MM.1S (cell line): ENCODE measurements at regions not wholly inside any gene's neighbourhood (a gene's known extent, or its start where the extent isn't known, plus 50 kb on each side); places are given as distances from the start of the nearest gene placed in this dataset.

ENCODE experiments used
- DNase-seq: peaks from one replicate; pipeline ENCODE4 v3.0.0-alpha.2; 2015
- H2AFZ ChIP-seq: fragments of 300-600 bp; sonication (generic); 2 replicates; pipeline ENCODE4 v1.6.0; 2016; ENCODE audit warnings: antibody characterized with exemption, low read length
- H3F3A ChIP-seq: fragments of 300-600 bp; sonication (generic); 2 replicates; pipeline ENCODE4 v1.6.1; 2016; ENCODE audit warnings: mild to moderate bottlenecking, antibody characterized with exemption, low read length, moderate library complexity, mixed read lengths; ENCODE audit not compliant: insufficient read depth
- H3K27ac ChIP-seq: fragments of 300-600 bp; sonication (generic); 2 replicates; pipeline ENCODE4 v1.5.1; 2016; ENCODE audit warnings: mild to moderate bottlenecking, low read length
- H3K27me3 ChIP-seq: fragments of 300-600 bp; sonication (generic); replicated peaks from 2 replicates; pipeline ENCODE4 v1.6.0; 2016; ENCODE audit warnings: low read length; ENCODE audit not compliant: insufficient read depth
- H3K36me3 ChIP-seq: fragments of 300-600 bp; sonication (generic); replicated peaks from 2 replicates; pipeline ENCODE4 v1.6.1; 2016; ENCODE audit warnings: mild to moderate bottlenecking, low read length, mixed read lengths; ENCODE audit not compliant: insufficient read depth
- H3K4me1 ChIP-seq: fragments of 300-600 bp; sonication (generic); 2 replicates; pipeline ENCODE4 v1.6.1; 2016; ENCODE audit warnings: low read length, mixed read lengths
- H3K4me2 ChIP-seq: fragments of 300-600 bp; sonication (generic); 2 replicates; pipeline ENCODE4 v1.6.0; 2016; ENCODE audit warnings: low read depth, low read length
- H3K4me3 ChIP-seq: fragments of 300-600 bp; sonication (generic); 2 replicates; pipeline ENCODE4 v1.5.1; 2016; ENCODE audit warnings: low read length, mixed read lengths
- H3K79me2 ChIP-seq: fragments of 300-600 bp; sonication (generic); 2 replicates; pipeline ENCODE4 v1.6.1; 2016; ENCODE audit warnings: mixed run types, low read length, mixed read lengths
- H3K9ac ChIP-seq: fragments of 300-600 bp; sonication (generic); 2 replicates; pipeline ENCODE4 v1.6.1; 2016; ENCODE audit warnings: low read length, mixed read lengths
- H3K9me2 ChIP-seq: fragments of 300-600 bp; sonication (generic); replicated peaks from 2 replicates; pipeline ENCODE4 v1.6.1; 2016; ENCODE audit warnings: mild to moderate bottlenecking, low read length, mixed read lengths; ENCODE audit not compliant: insufficient read depth
- H3K9me3 ChIP-seq: fragments of 300-600 bp; sonication (generic); replicated peaks from 2 replicates; pipeline ENCODE4 v1.6.1; 2016; ENCODE audit warnings: mild to moderate bottlenecking, low read length, mixed read lengths; ENCODE audit not compliant: insufficient read depth
- H4K20me1 ChIP-seq: fragments of 300-600 bp; sonication (generic); 2 replicates; pipeline ENCODE4 v1.6.1; 2016; ENCODE audit warnings: mild to moderate bottlenecking, low read length, moderate library complexity, mixed read lengths; ENCODE audit not compliant: insufficient read depth
- EZH2 ChIP-seq: fragments of 300-600 bp; sonication (generic); optimal IDR thresholded peaks from 2 replicates; pipeline ENCODE3; 2017; ENCODE audit warnings: low read depth, mild to moderate bottlenecking, antibody characterized with exemption, low read length, mixed read lengths
- EZH2phosphoT487 ChIP-seq: fragments of 300-600 bp; sonication (generic); IDR thresholded peaks from 2 replicates; pipeline ENCODE4 v1.6.1; 2018; ENCODE audit warnings: antibody characterized with exemption, low read length
- TF ChIP-seq, protein P1 (sequence below): fragments of 300-600 bp; sonication (generic); IDR thresholded peaks from 2 replicates; pipeline ENCODE4 v1.5.1; 2016; ENCODE audit warnings: antibody characterized with exemption, low read length, mixed read lengths

DNA sequence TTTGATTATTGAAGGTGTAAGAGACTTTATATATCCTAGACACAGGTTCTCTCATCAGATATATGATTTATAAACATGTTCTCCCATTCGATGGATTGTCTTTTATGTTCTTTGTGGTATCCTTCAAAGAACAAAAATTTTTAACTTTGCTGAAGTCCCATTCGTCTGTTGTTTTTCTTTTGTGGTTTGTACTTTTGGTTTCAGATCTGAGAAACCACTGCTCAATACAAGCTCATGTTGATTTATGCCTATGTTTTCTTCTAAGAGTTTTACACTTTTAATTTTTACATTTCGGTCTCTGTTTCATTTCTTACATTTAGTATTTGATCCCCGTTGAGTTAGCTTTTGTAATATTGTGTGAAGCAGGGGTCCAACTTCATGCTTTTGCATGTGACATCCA is 103.3 kb upstream of the SPRED1 start:
- Histone ChIP-seq H3K4me1 (peaks cover 19% of the 10 kb centered on the region), H4K20me1 (no peaks in the 10 kb centered on the region), H3K79me2 (no peaks in the 10 kb centered on the region), H3K9me2 (no peaks in the 10 kb centered on the region), H3K36me3 (no peaks in the 10 kb centered on the region), H3K9ac (no peak overlapping the region), H3K4me3 (0 out of 2 replicates have a peak overlapping the region, but pooled peaks have one; percentile 15), H3F3A (peaks cover 3% of the 10 kb centered on the region; the same call in 1 of the 2 replicates), H2AFZ (no peak overlapping the region), H3K27me3 (no peaks in the 10 kb centered on the region), H3K4me2 (peak overlapping the region; percentile 53), H3K9me3 (no peaks in the 10 kb centered on the region), H3K27ac (peak overlapping the region; percentile 19; the same call in 1 of the 2 replicates)
- DNase-seq: peak; percentile 71
- TF ChIP-seq, protein P1, sequence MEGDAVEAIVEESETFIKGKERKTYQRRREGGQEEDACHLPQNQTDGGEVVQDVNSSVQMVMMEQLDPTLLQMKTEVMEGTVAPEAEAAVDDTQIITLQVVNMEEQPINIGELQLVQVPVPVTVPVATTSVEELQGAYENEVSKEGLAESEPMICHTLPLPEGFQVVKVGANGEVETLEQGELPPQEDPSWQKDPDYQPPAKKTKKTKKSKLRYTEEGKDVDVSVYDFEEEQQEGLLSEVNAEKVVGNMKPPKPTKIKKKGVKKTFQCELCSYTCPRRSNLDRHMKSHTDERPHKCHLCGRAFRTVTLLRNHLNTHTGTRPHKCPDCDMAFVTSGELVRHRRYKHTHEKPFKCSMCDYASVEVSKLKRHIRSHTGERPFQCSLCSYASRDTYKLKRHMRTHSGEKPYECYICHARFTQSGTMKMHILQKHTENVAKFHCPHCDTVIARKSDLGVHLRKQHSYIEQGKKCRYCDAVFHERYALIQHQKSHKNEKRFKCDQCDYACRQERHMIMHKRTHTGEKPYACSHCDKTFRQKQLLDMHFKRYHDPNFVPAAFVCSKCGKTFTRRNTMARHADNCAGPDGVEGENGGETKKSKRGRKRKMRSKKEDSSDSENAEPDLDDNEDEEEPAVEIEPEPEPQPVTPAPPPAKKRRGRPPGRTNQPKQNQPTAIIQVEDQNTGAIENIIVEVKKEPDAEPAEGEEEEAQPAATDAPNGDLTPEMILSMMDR: no peak
- TF ChIP-seq EZH2: no peak
- TF ChIP-seq EZH2phosphoT487: no peak

DNA sequence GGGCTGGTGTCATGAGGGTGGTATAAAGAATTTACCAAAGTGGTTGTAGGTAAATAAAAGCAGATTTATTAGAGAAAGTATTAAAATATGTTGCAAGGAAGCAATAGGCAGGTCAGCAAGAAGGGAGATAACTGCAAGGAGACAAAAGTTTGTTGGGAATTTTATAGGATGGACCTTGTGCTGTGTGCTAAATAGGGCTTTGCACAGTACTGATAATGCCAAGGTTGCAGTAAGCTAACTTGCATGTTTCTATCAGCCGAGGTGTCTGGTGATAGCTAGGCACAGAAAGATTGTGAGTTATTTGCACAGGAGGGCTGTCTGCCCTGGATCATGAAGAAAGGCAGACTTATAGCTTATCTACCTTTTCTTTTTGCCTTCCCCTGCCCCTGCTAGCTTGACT is 102.5 kb upstream of the SPRED1 start:
- no peak overlapping the region for H3K27ac ChIP-seq
- no peaks in the 10 kb centered on the region for H3K27me3 ChIP-seq
- H3K9me3 ChIP-seq: no peaks in the 10 kb centered on the region
- no peak overlapping the region for H3K4me2 ChIP-seq
- no peaks in the 10 kb centered on the region for H3K9me2 ChIP-seq
- no peaks in the 10 kb centered on the region for H3K36me3 ChIP-seq
- no peak overlapping the region for H2AFZ ChIP-seq
- H3K79me2 ChIP-seq: no peaks in the 10 kb centered on the region
- TF ChIP-seq, protein P1: no peak
- no peak for TF ChIP-seq EZH2
- no peak for TF ChIP-seq EZH2phosphoT487
- H4K20me1 ChIP-seq: no peaks in the 10 kb centered on the region
- no peak overlapping the region for H3K9ac ChIP-seq
- peaks cover 19% of the 10 kb centered on the region for H3K4me1 ChIP-seq
- peaks cover 3% of the 10 kb centered on the region; the same call in 1 of the 2 replicates for H3F3A ChIP-seq
- DNase-seq: no peak
- H3K4me3 ChIP-seq: no peak overlapping the region

DNA sequence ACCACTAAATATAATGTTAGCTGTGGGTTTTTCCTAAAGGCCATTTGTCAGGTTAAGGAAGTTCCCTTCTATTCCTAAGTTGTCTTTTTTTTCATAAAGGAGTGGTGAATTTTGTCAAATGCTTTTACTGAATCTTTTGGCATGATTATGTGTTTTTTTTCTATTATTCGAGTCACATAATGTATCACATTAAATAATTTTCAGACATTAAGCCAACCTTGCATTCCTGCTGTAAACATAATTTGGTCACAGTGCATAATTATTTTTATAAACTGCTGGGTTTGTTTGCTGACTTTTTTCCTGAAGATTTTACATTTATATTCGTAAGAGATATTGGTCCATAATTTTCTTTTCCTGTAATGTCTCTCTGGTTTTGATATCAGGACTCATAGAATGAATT is 101.8 kb upstream of the SPRED1 start:
- no peak overlapping the region for H3K4me3 ChIP-seq
- H3F3A ChIP-seq: peaks cover 3% of the 10 kb centered on the region; the same call in 1 of the 2 replicates
- H3K9me2 ChIP-seq: no peaks in the 10 kb centered on the region
- TF ChIP-seq EZH2phosphoT487: no peak
- TF ChIP-seq EZH2: no peak
- TF ChIP-seq, protein P1: no peak
- H3K27me3 ChIP-seq: no peaks in the 10 kb centered on the region
- no peak overlapping the region for H2AFZ ChIP-seq
- no peak overlapping the region for H3K27ac ChIP-seq
- peaks cover 19% of the 10 kb centered on the region for H3K4me1 ChIP-seq
- no peaks in the 10 kb centered on the region for H3K79me2 ChIP-seq
- H3K9ac ChIP-seq: no peak overlapping the region
- DNase-seq: no peak
- H3K36me3 ChIP-seq: no peaks in the 10 kb centered on the region
- no peaks in the 10 kb centered on the region for H4K20me1 ChIP-seq
- no peaks in the 10 kb centered on the region for H3K9me3 ChIP-seq
- no peak overlapping the region for H3K4me2 ChIP-seq
